OCI-LY7 (cell line): ENCODE measurements at regions not wholly inside any gene's neighbourhood (a gene's known extent, or its start where the extent isn't known, plus 50 kb on each side); places are given as distances from the start of the nearest gene placed in this dataset.

ENCODE experiments used
- BruUV-seq: library from RNA; stranded (reverse); fragments of 400-500 nt; replicated peaks from 2 replicates; lab custom pipeline; 2021; lab: Mats Ljungman, UMichigan
- CTCF ChIA-PET: fragments of 300-600 bp; sonication (Branson Sonifier 250); formaldehyde crosslinking; loops from one replicate; lab custom pipeline; 2022; ENCODE audit warnings: antibody characterized with exemption; ENCODE audit not compliant: unreplicated experiment; lab: Charles Lee
- POLR2A ChIA-PET: fragments of 300-600 bp; sonication (Branson Sonifier 250); formaldehyde crosslinking; loops from one replicate; lab custom pipeline; 2022; ENCODE audit warnings: antibody characterized with exemption; lab: Charles Lee
- DNase-seq: peaks from one replicate; pipeline ENCODE4 v3.0.0-alpha.2; 2015; ENCODE audit warnings: low spot score
- H2AFZ ChIP-seq: fragments of 200-600 bp; sonication (generic), shearing (Covaris generic); 2 replicates; pipeline ENCODE4 v1.6.1; 2014; ENCODE audit warnings: mild to moderate bottlenecking, antibody characterized with exemption, low read length, moderate library complexity
- H3K27ac ChIP-seq: fragments of 200-600 bp; sonication (generic); 2 replicates; pipeline ENCODE4 v1.5.1; 2014; ENCODE audit warnings: mixed run types, low read depth, mild to moderate bottlenecking, moderate library complexity, low read length, inconsistent platforms; ENCODE audit not compliant: poor library complexity, severe bottlenecking
- H3K36me3 ChIP-seq: fragments of 200-600 bp; sonication (generic); 2 replicates; pipeline ENCODE4 v1.6.1; 2014; ENCODE audit warnings: mild to moderate bottlenecking, antibody characterized with exemption, low read length, moderate library complexity, mixed read lengths; ENCODE audit not compliant: insufficient read depth
- H3K4me1 ChIP-seq: fragments of 200-600 bp; sonication (generic); 2 replicates; pipeline ENCODE4 v1.5.1; 2014; ENCODE audit warnings: mild to moderate bottlenecking, low read length; ENCODE audit not compliant: insufficient read depth, poor library complexity, severe bottlenecking
- H3K4me2 ChIP-seq: fragments of 200-600 bp; sonication (generic); 2 replicates; pipeline ENCODE4 v1.6.1; 2014; ENCODE audit warnings: mild to moderate bottlenecking, low read length
- H3K4me3 ChIP-seq: fragments of 200-600 bp; sonication (generic); 2 replicates; pipeline ENCODE4 v1.5.1; 2014; ENCODE audit warnings: mild to moderate bottlenecking, low read depth, low read length; ENCODE audit not compliant: poor library complexity, severe bottlenecking
- H3K79me2 ChIP-seq: fragments of 200-600 bp; sonication (generic); 2 replicates; pipeline ENCODE4 v1.6.1; 2016; ENCODE audit warnings: low read depth, mild to moderate bottlenecking, low read length, moderate library complexity, mixed read lengths; ENCODE audit not compliant: insufficient read depth
- H3K9me2 ChIP-seq: fragments of 200-600 bp; sonication (generic); 2 replicates; pipeline ENCODE4 v1.6.1; 2016; ENCODE audit warnings: mild to moderate bottlenecking, low read length, mixed read lengths; ENCODE audit not compliant: insufficient read depth
- H3K9me3 ChIP-seq: fragments of 200-600 bp; sonication (generic); 2 replicates; pipeline ENCODE4 v1.6.1; 2014; ENCODE audit warnings: mild to moderate bottlenecking, mixed run types, low read length, mixed read lengths
- H4K20me1 ChIP-seq: fragments of 200-600 bp; sonication (generic); 2 replicates; pipeline ENCODE4 v1.6.1; 2014; ENCODE audit warnings: mild to moderate bottlenecking, antibody characterized with exemption, low read length, moderate library complexity, mixed read lengths; ENCODE audit not compliant: insufficient read depth
- EZH2phosphoT487 ChIP-seq: fragments of 200-600 bp; sonication (generic); IDR thresholded peaks from 2 replicates; pipeline ENCODE4 v1.6.1; 2018; ENCODE audit warnings: low read depth, borderline replicate concordance, mild to moderate bottlenecking, mixed run types, antibody characterized with exemption, low read length, moderate library complexity, mixed read lengths
- intact Hi-C: fragments of 100-400 bp; cut with micrococcal nuclease; formaldehyde crosslinking; loops from one replicate; pipeline ENCODE4 v1.10.0; 2022; ENCODE audit not compliant: unreplicated experiment
- TF ChIP-seq, protein P1 (sequence below): fragments of 200-600 bp; sonication (generic); conservative IDR thresholded peaks from 2 replicates; pipeline ENCODE4 v1.5.1; 2014; ENCODE audit warnings: mild to moderate bottlenecking, antibody characterized with exemption, low read length, moderate library complexity, mixed read lengths

DNA sequence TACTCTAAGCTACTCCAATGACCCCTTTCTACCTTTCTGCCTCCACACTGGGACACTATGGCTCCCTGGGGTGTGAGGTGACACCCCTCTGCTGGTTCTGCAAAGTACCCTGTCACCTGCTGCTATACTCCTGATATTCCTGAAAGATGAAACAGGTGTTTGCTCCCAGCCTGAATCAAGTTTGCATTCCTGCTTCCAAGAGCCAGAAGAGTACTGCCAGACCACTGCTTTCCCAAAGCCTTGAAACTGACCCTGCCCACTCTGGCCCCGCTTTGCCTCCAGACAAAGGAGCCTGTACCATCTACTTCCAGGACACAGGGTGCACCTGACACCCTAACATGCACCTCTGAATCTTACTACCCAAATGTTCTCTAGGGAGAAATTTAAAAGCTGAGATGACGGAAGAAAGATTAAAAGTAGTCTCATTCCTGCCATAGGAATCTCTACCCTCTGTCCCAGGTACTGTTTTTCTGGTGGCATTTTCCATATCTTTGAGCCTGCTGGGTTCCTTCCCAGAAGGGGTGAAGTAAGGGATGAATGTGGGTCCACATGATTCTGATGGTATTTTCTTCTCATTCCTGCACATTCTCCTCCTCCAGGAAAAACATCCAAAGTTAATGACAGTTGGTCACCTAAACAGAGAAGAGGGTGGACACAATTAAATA lies 70.3 kb upstream of the DUSP10 start:
- H2AFZ ChIP-seq: no peak overlapping the region
- no peaks in the 10 kb centered on the region for H3K9me3 ChIP-seq
- no peaks in the 10 kb centered on the region for H3K36me3 ChIP-seq
- no peak for TF ChIP-seq EZH2phosphoT487
- no peaks in the 10 kb centered on the region for H4K20me1 ChIP-seq
- no peak for DNase-seq
- H3K27ac ChIP-seq: no peak overlapping the region
- no peaks in the 10 kb centered on the region for H3K79me2 ChIP-seq
- H3K4me2 ChIP-seq: no peak overlapping the region
- H3K4me1 ChIP-seq: peaks cover under 1% of the 10 kb centered on the region
- POLR2A ChIA-PET: interaction anchor here (0.9 kb wide), 1 partner anchor 57 kb away, joined by 3 read pairs; no protein-coding TSS in a partner anchor
- no peak overlapping the region for H3K4me3 ChIP-seq
- H3K9me2 ChIP-seq: no peaks in the 10 kb centered on the region
- no TSS peak for BruUV-seq
- intact Hi-C loops: no loop called here
- CTCF ChIA-PET: no interaction called here

- CTCF ChIA-PET: no interaction called here
- H3K36me3 ChIP-seq: no peaks in the 10 kb centered on the region
- no peaks in the 10 kb centered on the region for H4K20me1 ChIP-seq
- H2AFZ ChIP-seq: no peak overlapping the region
- no peaks in the 10 kb centered on the region for H3K79me2 ChIP-seq
- intact Hi-C loops: no loop called here
- BruUV-seq: no TSS peak
- no peaks in the 10 kb centered on the region for H3K9me2 ChIP-seq
- H3K27ac ChIP-seq: no peak overlapping the region
- peaks cover 10% of the 10 kb centered on the region for H3K4me1 ChIP-seq
- no peak for DNase-seq
- POLR2A ChIA-PET: interaction anchor here (1.3 kb wide), 1 partner anchor 69 kb away, joined by 3 read pairs; the partner anchor contains the start of gene DUSP10
- no peak for TF ChIP-seq EZH2phosphoT487
- TF ChIP-seq, protein P1, sequence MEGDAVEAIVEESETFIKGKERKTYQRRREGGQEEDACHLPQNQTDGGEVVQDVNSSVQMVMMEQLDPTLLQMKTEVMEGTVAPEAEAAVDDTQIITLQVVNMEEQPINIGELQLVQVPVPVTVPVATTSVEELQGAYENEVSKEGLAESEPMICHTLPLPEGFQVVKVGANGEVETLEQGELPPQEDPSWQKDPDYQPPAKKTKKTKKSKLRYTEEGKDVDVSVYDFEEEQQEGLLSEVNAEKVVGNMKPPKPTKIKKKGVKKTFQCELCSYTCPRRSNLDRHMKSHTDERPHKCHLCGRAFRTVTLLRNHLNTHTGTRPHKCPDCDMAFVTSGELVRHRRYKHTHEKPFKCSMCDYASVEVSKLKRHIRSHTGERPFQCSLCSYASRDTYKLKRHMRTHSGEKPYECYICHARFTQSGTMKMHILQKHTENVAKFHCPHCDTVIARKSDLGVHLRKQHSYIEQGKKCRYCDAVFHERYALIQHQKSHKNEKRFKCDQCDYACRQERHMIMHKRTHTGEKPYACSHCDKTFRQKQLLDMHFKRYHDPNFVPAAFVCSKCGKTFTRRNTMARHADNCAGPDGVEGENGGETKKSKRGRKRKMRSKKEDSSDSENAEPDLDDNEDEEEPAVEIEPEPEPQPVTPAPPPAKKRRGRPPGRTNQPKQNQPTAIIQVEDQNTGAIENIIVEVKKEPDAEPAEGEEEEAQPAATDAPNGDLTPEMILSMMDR: no peak
- H3K9me3 ChIP-seq: no peaks in the 10 kb centered on the region
- H3K4me3 ChIP-seq: no peak overlapping the region
- H3K4me2 ChIP-seq: no peak overlapping the region
These were observed 68.5 kb upstream of the DUSP10 start for GRCh38 chr1:221810406-221810805.

- Histone ChIP-seq H3K9me3 (no peaks in the 10 kb centered on the region), H3K4me2 (peak overlapping the region; percentile 10; the same call in 1 of the 2 replicates), H3K36me3 (no peaks in the 10 kb centered on the region), H4K20me1 (no peaks in the 10 kb centered on the region), H3K4me1 (peaks cover 10% of the 10 kb centered on the region), H3K4me3 (no peak overlapping the region), H3K9me2 (no peaks in the 10 kb centered on the region), H3K79me2 (no peaks in the 10 kb centered on the region), H3K27ac (no peak overlapping the region), H2AFZ (peak overlapping the region; percentile 82)
- TF ChIP-seq, protein P1: no peak
- no peak for TF ChIP-seq EZH2phosphoT487
- ChIA-PET POLR2A (interaction anchor here (0.6 to 1.3 kb wide), 5 partner anchors 14 to 1318 kb away, joined by 3 read pairs; partner anchors contain the start of gene DUSP10), CTCF (no interaction called here)
- intact Hi-C loops: no loop called here
- no peak for DNase-seq
- BruUV-seq: no TSS peak
These were observed 67.5 kb upstream of the DUSP10 start for GRCh38 chr1:221809091-221810029.
